HG03565 (cell line): ENCODE measurements at regions not wholly inside any gene's neighbourhood (a gene's known extent, or its start where the extent isn't known, plus 50 kb on each side); places are given as distances from the start of the nearest gene placed in this dataset.

Experiments
- ATAC-seq: cut with Tn5 transposase; IDR thresholded peaks from one replicate; pipeline ENCODE4 v1.9.1; 2021; ENCODE audit warnings: mild to moderate bottlenecking, moderate library complexity; ENCODE audit not compliant: unreplicated experiment

DNA sequence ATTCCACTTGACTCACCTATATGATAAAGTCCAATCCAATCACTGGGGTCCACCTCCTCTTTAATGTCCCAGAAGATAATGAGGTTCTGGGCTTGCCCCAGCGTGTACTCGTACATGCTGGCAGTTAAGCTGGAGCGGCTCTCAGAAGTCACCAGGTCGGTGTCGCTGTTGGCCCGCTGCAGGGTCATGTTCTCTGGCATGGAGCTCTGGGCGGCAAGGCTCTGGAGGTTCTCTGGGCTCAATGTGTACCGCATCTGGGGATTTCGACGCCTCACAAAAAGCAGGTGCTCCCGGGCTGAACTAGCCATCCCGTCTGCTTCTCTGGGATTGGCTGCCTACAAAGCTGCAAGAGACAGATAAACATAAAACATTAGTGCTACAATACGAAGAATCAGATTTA is 206.4 kb upstream of the CCDC150 start:
- ATAC-seq: no peak

- ATAC-seq: no peak
These were observed 205.3 kb upstream of the CCDC150 start for GRCh38 chr2:196434217-196434616.

- no peak for ATAC-seq
These were observed 204.3 kb upstream of the CCDC150 start for GRCh38 chr2:196435189-196435588.

- ATAC-seq: no peak
These were observed 201.9 kb upstream of the CCDC150 start for GRCh38 chr2:196437626-196438025.

DNA sequence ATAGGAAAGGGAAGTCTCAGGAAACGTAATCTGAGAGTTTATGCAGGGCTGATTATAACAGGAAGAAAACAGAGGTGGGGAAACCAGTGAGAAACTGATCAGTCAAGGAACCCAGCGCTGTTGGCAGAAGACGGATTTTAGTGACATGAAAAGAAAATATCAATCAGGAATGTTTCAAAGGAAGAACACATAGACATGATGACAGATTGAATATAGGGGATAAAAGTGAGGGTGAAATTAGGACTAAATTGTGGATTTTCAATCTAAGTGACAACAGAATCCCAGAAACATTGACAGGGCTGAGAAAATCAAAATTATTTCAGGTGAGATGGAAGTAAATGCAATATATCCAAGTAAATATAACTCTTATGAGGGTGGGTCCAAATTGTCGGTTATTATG is 199.8 kb upstream of the CCDC150 start:
- no peak for ATAC-seq

GRCh38 chr2:196440413-196440812 is 199.1 kb upstream of the CCDC150 start:
- ATAC-seq: no peak

DNA sequence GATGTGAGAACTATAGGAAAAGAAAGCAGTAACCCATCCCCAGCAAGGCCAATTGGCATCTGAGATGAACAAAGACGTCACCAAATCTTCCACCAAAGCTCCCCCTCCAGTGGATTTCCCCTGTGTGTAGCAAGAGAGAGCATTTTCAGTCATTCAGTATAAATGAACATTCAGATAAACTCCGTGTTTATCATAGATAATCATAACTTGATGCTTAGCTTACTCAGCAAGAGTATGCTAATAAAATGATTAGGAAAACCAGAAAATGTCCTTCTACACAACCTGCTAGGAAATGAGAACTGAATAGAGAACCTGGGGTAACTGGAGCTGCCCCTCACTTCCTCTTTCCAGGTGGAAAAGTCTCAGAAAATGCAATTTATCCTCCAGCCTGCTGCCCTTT is 198.0 kb upstream of the CCDC150 start:
- peak; percentile 72 for ATAC-seq

GRCh38 chr2:196442211-196442610 is 197.3 kb upstream of the CCDC150 start:
- ATAC-seq: no peak

DNA sequence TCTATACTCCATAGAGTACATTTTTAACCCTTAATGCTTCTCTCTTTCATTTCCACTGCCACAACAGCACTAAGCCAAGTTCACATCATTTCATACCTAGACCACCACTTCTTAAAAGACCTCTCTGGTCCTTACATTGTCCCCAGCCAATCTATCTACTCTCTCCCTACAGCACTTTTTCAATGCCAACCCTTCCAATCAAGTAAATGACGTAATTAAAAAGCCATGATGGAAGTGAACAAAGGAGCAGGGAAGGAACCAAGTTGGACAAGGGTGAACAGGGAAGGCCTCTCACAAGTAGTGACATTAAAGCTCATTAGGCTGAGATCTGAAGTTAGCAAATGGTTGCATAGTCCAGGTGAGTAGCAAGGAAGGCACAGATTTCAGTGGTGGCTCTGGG is 195.1 kb upstream of the CCDC150 start:
- ATAC-seq: no peak

GRCh38 chr2:196445991-196446390 is 193.5 kb upstream of the CCDC150 start:
- ATAC-seq: no peak

GRCh38 chr2:196448407-196449079 is 191.0 kb upstream of the CCDC150 start:
- no peak for ATAC-seq

DNA sequence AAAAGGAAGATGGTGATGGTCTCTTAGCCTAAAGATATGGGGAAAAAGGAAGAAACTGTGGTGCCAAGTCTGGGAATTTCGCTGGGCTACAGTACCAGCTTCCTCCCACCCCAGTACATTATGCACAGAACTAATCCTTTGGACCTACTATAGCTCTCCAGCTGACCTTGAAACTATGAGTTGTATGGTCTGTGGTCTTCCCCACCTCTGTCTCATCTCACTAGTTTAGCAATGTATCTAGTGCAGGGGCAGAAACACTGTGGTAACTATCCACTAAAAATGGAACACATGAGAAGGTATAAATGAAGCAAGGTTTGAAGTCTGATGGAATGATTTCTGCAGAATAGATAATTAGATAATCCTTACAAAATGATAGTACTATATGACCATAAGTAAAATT is 190.4 kb upstream of the CCDC150 start:
- peak; percentile 64 for ATAC-seq

- no peak for ATAC-seq
These were observed 186.8 kb upstream of the CCDC150 start for GRCh38 chr2:196452758-196453157.

DNA sequence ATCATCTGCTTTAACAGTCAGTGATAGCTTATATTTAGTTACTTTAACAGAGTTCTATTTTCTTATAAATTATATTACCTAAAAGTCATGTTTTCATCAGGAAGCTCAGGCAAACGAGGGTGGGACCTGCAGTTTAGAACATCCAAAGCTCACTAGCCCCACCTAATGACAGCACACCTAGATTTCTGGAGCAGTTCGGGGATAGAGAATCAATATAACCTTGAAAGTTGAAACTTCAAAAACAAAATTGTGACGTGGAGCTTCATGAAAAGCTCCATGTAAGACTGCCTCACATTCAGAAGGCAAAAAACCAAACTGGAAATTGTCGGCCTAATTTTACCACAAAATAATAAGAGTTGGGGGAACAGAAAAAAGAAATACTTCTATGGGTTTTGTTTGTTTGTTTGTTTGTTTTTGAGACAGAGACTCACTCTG is 185.9 kb upstream of the CCDC150 start:
- peak; percentile 63 for ATAC-seq

DNA sequence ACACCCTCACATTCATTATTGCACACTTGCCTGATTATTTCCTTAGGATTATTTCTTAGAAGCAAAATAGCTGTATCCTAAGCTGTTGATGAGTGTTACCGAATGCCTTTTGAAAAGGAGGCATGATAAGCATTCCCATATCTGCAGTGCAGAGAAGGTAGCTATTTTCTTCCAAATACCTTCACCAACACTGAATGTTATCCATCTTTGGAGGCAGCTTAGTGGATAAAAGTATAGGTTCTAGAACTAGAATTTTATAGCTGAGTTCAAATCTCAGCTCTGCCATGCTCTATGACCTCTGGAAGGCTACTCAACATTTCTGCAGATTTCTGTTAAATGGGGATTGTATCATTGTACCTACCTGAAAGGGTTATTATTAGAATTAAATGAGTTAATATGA is 185.0 kb upstream of the CCDC150 start:
- ATAC-seq: no peak

GRCh38 chr2:196459539-196459938 is 180.0 kb upstream of the CCDC150 start:
- peak; percentile 68 for ATAC-seq

DNA sequence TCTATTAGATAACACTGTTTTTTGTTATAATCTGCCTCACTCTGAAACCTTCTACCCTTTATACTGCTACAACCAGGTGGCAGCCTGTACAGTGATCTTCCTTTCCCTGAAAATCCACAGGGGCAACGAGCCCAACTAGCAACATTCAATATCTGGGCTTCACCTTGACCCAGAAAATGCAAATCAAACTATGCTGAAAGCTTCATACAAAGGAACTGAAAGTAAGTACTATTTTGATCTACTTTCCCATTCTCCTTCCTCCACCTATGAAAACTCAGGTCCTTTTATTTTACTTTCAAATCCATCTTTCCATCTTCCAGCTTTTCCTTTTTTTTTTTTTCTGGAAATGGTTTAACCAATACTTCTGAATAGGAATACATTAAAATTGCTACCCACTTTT is 175.8 kb upstream of the CCDC150 start:
- ATAC-seq: no peak

DNA sequence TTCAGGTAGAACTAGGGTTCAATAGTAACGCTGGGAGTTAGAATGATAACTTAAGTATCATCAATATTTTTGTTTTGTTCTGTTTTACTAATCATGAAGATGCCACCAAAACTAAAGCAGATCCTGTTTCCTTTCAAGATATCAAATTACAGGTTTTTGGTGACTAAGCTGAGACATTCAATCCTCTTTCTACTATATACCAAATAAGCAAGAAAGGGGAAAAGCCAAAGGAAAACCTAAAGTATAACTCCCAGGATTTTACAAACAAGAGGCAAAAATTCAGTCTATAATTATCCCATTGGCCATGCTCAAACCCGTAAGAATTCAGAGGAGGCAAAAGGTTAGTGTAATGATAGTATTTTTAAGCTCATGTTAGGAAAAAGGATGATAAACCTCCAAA is 175.2 kb upstream of the CCDC150 start:
- ATAC-seq: no peak

DNA sequence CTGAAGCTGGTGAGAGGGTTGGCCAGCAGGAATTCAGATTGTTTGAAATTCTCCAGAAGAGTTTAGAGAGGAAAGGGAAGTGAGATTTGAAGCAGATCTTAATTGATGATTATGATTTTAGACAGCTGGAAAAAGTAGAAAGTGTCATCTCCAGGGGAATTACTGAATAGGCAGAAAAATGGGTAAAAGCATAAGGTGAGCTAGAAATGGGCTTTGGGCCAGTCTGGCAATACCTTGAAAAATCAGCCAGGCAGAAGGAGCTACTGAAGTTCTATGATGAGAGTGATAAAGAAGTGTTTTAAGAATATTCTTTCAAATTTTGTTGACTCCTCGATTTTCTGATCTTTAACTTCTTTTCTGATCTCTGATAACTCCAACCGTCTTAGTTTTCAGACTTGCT is 172.9 kb upstream of the CCDC150 start:
- ATAC-seq: no peak

GRCh38 chr2:196468394-196468793 is 171.1 kb upstream of the CCDC150 start:
- ATAC-seq: no peak

- ATAC-seq: no peak
These were observed 165.9 kb upstream of the CCDC150 start for GRCh38 chr2:196473617-196474016.

- no peak for ATAC-seq
These were observed 163.9 kb upstream of the CCDC150 start for GRCh38 chr2:196475611-196476010.

DNA sequence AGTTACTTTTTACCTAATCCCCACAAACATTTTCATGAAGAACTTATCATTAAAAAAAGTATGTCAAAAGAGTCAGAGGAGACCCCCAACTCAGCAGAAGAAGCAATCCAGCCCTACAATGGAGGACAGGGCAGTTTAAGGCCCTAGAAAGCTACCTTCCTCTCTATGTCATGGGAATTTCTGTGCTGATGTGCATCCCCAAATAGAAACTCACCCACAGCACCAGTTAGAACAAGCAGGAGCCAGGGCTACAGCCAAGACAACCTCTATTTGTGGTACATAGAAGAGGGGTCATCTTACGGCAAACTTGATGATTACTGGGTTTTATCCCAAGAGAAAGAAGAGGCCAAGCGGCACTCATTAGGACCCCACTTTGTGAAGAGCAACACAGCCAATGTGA is 160.9 kb upstream of the CCDC150 start:
- no peak for ATAC-seq
